Urothelium cell line (cell line): ENCODE measurements at regions not wholly inside any gene's neighbourhood (a gene's known extent, or its start where the extent isn't known, plus 50 kb on each side); places are given as distances from the start of the nearest gene placed in this dataset.
"Not testable (repeated sequence)": the region's sequence is repeated elsewhere in the genome, so short reads cannot be mapped to it uniquely, and the experiment has no call there.

ENCODE experiments used
- DNase-seq: peaks from one replicate; pipeline ENCODE4 v3.0.0; 2011; ENCODE audit warnings: low spot score, mixed read lengths
- FAIRE-seq: peaks from 2 replicates; lab custom pipeline; 2011; peaks lifted over from hg19 to GRCh38; lab: Jason Lieb, UNC

GRCh38 chr14:71165121-71166031, 258.1 kb downstream of the PCNX1 start:
- FAIRE-seq (peak; percentile 74), DNase-seq (no peak)

GRCh38 chr14:71166180-71166837, 259.1 kb downstream of the PCNX1 start:
- FAIRE-seq (peak; percentile 5), DNase-seq (peak; percentile 65)

- DNase-seq, FAIRE-seq: not testable (repeated sequence)
Observed at GRCh38 chr14:71167325-71167950, 260.2 kb downstream of the PCNX1 start.

- FAIRE-seq, DNase-seq: not testable (repeated sequence)
Observed at GRCh38 chr14:71168161-71168560, 260.9 kb downstream of the PCNX1 start.

- no peak for FAIRE-seq
Observed at GRCh38 chr14:71168564-71169427, 261.5 kb downstream of the PCNX1 start.

GRCh38 chr14:71169861-71170260, 262.6 kb downstream of the PCNX1 start:
- no peak for DNase-seq
- peak; percentile 17 for FAIRE-seq

More at GRCh38 chr14:71168564-71169427, 261.5 kb downstream of the PCNX1 start:
- no peak for DNase-seq

- DNase-seq (peak; percentile 71), FAIRE-seq (no peak)
Observed at GRCh38 chr14:71175491-71175890, 268.2 kb downstream of the PCNX1 start.

- DNase-seq (no peak), FAIRE-seq (peak; percentile 86)
Observed at GRCh38 chr14:71179066-71179465, 271.8 kb downstream of the PCNX1 start.

GRCh38 chr14:71180397-71180796, 273.1 kb downstream of the PCNX1 start:
- peak; percentile 96 for FAIRE-seq
- DNase-seq, result no peak

GRCh38 chr14:71181215-71182003, 274.1 kb downstream of the PCNX1 start:
- DNase-seq (no peak), FAIRE-seq (peak; percentile 89)

- FAIRE-seq, result peak; percentile 53
- DNase-seq, result no peak
Observed at GRCh38 chr14:71183876-71184689, 276.8 kb downstream of the PCNX1 start.

- DNase-seq (no peak), FAIRE-seq (no peak)
Observed at GRCh38 chr14:71185637-71186036, 278.4 kb downstream of the PCNX1 start.

- DNase-seq (peak; percentile 84), FAIRE-seq (peak; percentile 70)
Observed at GRCh38 chr14:71187633-71188356, 280.5 kb downstream of the PCNX1 start.

GRCh38 chr14:71190770-71191374, 283.6 kb downstream of the PCNX1 start:
- FAIRE-seq, result peak; percentile 53

GRCh38 chr14:71193663-71194062, 286.4 kb downstream of the PCNX1 start:
- FAIRE-seq, result no peak
- DNase-seq, result no peak

More at GRCh38 chr14:71190770-71191374, 283.6 kb downstream of the PCNX1 start:
- DNase-seq, result no peak

- no peak for FAIRE-seq
- no peak for DNase-seq
Observed at GRCh38 chr14:71194251-71194650, 287.0 kb downstream of the PCNX1 start.

GRCh38 chr14:71196921-71197320, 289.7 kb downstream of the PCNX1 start:
- FAIRE-seq (peak; percentile 75), DNase-seq (no peak)

GRCh38 chr14:71198687-71199086, 291.4 kb downstream of the PCNX1 start:
- FAIRE-seq, result peak; percentile 79
- DNase-seq, result no peak
